HG03565 (cell line): ENCODE measurements at regions not wholly inside any gene's neighbourhood (a gene's known extent, or its start where the extent isn't known, plus 50 kb on each side); places are given as distances from the start of the nearest gene placed in this dataset.
A peak's percentile ranks its signal among the peaks of the same experiment; 100 is the strongest.
"Not testable (repeated sequence)": the region's sequence is repeated elsewhere in the genome, so short reads cannot be mapped to it uniquely, and the experiment has no call there.

Experiments
- ATAC-seq: cut with Tn5 transposase; IDR thresholded peaks from one replicate; pipeline ENCODE4 v1.9.1; 2021; ENCODE audit warnings: mild to moderate bottlenecking, moderate library complexity; ENCODE audit not compliant: unreplicated experiment

DNA sequence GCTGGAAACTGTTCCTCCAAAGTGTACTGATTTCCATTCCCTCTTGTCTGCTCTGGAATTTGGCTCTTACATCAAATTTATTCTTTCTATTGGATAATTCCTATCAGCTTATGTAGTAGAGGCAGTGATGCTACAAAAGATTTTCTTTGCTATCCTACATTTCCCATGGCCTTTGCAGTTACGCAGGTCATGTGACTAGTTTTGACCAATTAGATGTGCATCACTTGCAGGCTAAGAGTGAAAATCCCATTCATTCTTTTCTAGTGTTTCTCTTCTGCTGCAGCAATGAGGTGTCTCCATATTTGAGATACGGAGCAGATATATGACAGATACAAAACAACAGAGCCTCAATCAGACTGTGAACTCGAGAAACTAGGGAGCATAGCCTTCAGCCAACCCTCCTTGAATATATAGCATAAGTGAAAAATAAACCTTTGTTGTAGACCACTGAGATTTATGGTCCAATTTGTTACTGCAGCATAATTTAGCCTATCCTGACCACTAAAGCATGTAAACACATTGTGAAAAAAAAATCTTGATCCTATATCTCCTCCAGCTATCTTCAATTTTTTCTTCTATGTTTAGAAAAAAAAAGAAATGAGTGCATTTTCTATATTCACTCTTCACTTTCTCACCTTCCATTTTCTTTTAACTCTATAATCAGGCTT is 102.0 kb downstream of the HNMT start:
- ATAC-seq: no peak

DNA sequence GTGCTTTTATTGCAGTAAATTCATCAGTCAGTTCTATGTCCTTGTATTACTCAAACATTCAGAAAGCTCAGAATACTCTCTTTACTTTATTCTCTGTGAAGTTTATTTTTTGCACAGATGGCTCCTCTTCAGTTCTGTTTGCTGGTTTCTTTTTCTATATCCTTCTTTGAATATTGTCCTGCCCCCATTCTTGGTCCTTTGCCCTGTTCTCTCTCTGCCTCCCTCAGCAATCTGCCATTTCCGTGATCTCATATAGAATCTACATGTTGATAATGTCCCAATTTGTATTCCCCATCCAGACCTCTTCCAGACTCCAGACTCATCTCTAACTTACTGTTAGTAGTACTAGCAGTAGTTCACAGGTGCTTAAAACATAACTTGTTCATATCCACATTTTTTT is 102.6 kb downstream of the HNMT start:
- ATAC-seq: no peak

DNA sequence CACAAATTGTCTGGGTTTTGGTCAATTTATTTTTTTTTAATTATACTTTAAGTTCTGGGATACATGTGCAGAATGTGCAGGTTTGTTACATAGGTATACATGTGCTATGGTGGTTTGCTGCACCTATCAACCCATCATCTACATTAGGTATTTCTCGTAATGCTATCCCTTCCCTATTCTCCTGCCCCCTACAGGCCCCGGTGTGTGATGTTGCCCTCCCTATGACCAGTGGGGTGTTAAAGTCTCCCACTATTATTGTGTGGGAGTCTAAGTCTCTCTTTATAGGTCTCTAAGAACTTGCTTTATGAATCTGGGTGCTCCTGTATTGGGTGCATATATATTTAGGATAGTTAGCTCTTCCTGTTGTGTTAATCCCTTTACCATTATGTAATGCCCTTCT is 104.4 kb downstream of the HNMT start:
- not testable (repeated sequence) for ATAC-seq

DNA sequence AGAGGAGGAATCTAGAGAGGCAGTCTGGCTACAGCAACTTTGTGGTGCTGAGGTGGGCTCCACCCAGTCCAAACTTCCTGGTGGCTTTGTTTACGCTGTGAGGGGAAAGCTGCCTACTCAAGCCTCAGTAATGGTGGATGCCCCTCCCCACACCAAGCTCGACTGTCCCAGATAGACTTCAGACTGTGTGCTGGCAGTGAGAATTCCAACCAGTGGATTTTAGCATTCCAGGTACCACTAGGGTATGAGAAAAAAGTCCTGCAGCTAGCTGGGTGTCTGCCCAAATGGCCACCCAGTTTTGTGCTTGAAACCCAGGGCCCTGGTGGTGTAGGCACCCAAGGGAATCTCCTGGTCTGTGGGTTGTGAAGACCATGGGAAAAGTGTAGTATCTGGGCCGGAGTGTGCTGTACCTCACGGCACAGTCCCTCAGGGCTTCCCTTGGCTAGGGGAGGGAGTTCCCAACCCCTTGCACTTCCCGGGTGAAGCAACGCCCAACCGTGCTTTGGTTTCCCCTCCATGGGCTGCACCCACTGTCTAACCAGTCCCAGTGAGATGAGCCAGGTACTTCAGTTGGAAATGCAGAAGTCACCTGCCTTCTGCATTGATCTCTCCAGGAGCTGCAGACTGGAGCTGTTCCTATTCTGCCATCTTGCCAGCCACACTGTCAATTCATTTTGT is 106.9 kb downstream of the HNMT start:
- ATAC-seq: not testable (repeated sequence)

DNA sequence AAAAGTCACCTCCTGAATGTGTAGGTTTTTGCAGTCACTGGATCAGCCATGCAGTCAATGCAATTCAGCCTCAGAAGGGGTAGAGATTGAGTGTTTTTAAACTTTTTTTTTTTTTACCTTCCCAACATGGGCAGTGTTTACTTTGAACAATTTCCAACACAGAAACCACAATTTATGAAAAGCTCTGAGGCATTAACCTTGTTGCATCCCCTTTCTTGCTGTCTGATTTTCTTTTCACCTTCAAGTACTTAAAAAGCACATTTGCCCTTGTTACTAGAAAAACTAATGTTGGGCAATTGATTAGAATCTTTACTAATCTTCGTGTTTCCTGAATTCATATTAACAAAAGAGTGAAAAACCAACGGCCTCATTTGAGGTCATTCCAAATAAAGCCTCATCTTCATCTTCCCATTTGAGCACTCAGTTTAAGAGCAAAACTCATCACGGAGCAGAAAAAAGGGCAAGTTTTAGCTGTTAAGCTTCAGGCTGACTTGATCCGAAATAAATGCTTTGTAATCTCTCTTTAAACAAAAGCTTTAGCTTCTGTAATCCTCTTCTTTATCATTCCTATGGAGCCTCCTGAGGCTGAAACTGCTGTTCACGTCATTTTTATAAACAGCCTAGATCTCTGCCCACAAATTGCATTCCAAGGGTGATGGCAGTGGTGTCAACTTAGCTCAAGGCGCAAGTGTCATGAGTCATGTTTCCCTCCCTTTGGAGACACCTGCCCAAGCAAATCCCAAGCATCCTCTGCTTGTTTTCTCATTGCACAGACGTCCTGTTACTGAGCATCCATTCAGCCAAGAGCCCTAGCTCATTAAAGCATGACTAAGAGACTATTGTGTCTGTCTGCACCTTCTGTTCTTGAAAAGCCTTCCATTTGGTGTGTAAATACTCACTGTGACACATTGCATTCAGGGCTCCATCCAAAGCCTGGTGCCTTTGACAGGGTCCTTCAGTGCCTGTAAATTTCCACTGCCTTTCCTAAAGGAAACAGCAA is 107.7 kb downstream of the HNMT start:
- ATAC-seq: no peak

DNA sequence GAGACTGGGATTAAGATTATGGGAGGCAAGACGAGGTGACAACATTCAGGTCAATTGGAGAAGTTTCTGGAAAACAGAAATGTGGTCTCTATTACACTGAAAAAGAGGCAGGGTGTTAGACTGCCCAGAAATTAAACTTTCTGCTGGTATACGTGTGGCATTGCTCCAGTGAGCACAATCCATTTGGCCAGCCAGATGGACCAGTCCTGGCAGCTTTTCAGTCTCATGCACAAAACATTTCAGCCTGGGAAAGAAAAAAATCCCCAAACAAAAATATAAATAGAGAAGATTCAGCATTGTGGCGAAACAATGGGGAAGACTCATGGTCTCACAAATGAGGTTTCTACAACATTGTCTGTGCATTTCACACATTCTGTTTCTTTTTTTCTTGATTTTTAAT is 113.9 kb downstream of the HNMT start:
- no peak for ATAC-seq

DNA sequence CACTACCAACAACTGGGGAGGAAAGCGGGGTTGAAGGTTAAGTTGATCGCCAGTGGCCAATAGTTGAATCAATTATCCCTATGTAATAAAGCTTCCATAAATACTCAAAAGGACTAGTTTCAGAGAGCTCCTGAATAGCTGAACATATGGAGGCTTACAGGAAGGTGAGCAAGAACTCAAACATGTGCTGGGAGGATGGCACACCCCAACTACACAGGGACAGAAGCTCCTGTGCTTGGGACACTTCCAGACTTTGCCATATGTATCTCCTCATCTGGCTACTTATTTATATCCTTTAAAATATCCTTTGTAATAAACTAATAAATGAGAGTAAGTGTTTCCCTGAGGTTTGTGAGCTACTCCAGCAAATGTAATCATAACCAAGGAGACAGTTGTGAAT is 115.7 kb downstream of the HNMT start:
- no peak for ATAC-seq

DNA sequence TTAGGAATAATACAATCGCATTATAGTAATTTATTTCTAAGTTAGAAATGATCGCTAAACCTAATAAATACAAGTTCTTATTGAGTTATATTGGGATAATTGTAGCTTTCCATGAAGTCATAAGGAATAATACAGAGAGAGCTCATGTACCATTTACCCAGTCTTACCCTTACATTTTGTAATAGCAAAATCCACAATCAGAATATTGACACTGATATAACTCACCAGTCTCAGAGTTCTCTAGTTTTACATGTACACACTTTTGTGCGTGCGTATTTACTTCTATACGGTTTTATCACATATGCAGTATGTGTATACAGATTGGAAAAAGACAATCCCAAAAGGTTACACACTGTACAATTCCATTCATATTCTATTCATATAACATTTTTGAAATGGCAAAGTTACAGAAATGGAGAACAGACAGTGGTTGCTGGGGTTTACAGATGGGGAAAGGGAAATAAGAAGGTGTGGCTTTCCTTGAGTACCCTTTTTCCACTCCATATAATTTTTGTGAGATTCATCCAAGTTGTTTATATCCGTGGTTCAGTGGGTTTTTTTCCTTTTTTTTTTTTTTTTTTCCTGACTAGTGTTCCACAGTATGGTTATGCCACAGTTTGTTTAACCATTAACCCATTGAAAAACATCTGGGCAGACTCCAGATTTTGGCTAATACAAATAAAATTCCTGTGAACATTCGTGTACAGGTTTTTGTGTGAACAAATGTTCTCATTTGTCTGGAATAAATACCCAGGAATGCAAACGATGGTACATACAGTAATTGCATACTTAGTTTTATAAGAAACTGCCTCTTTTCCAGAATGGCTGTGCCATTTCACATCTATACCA is 117.2 kb downstream of the HNMT start:
- no peak for ATAC-seq

DNA sequence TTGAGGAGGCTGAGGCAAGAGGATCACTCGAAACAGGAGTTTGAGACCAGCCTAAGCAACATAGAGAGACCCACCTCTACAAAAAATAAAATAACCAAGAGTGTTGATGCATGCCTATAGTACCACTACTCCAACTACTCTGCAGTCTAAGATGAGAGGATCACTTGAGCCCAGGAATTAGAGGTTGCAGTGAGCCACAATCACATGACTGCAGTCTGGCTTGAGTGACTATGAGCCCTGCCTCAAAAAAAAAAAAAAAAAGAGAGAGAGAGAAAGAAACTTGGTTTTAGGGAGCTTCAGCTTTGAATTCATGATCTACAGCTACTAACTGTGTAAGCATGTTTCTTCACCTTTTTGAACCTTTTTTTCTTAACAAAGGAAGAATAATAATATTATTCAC is 119.9 kb downstream of the HNMT start:
- no peak for ATAC-seq

DNA sequence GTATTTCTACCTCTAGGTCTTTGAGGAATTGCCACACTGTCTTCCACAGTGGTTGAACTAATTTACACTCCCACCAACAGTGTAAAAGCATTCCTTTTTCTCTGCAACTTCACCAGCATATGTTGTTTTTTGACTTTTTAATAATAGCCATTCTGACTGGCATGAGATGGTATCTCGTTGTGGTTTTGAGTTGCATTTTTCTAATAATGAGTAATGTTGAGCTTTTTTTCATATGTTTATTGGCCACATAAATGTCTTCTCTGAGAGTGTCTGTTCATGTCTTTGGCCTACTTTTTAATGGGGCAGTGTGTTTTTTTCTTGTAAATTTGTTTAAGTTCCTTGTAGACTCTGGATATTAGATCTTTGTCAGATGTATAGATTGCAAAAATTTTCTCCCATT is 121.2 kb downstream of the HNMT start:
- ATAC-seq: not testable (repeated sequence)

DNA sequence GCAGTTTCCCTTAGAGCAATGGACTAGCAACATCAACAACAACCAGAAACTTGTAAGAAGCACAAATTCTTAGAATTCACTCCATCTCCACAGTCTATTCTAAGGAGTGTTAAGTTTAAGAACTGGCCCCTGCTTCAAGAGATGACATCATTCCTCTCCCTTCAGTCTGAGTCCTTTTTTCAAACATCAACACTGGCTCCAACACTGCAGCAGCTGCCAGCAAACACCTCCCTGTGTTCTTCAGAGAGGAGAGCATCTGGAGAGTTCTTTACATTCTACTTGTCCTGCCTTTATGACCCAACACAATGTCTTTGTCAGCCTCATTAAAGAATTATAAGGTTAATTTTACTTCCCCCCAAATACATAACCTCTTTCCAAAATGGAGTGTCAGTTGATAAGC is 122.3 kb downstream of the HNMT start:
- ATAC-seq: no peak

DNA sequence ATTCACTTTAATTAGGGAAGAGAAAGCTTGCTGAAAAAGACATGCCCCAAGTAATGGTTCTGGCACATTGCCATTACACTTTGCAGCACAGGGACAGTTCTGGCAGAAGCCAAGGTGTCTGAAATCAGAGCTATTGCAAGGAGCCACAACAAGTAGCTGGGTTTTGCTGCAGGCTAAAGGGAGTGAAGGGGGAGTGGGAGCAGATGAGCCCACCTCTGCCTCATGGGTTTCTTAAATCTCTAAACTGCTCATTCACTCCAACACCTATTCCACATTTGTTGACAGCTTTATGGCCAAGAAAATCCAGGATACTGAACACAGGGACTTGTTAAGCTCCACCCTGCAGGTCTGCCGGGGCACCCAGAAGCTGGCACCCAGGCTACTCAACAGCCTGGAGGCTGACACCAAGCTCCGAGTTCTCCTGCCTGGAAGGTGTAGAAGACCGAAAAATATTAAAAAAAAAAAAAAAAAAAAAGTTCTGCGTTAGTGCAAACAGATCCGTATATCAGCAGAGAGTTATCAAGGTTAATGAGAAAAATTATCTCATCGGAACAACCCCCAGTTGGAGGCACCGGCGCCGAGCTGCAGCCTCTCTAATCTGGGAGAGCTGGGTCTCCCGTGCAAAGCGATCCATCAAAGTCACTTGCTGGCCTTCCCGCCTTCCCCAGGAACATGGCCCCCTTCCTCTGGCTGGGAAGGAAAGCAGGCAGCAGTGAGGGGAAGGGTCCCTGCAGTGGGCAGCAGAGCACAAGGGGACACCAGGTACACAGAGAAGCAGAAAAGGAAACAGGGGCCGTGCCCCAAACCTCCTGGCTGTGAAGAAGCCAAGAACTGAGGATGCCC is 123.7 kb downstream of the HNMT start:
- no peak for ATAC-seq

DNA sequence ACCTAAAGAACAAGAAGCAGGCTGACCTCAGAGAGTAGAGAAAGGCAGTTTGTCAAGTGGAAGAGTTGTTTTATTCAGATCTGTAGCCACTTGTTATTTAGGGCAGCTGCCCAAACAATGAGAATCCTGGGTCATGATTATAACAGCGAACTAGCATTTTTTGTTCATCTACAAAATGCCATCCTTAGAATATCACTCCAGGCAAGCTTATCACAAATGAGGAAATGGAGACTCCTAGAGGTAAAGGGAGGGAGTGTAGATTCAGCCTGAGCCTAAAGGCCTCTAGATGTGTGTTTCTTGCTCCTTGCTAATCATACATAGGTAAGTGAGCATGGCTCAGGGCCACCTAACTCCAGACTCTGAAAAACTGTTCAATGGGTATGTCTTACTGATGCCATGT is 126.1 kb downstream of the HNMT start:
- peak; percentile 91 for ATAC-seq

DNA sequence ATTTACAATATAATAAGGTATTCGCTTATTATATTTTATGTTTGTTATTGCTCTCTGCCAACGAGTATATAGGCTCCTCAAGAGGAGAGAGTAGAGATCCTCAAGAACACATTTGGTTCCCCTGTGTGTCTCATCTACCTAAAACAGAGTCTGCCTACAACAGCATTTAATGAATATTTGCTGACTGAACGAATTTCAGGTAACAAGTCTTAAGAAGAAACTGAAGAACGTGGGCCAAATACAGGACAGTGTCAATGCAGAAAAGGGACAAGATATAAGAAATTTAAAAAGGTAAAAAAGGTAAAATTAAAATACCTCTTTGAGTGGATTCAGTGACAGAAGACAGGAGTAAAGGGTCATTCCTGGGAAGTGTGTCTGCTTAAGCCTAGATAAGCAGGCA is 129.2 kb downstream of the HNMT start:
- no peak for ATAC-seq

DNA sequence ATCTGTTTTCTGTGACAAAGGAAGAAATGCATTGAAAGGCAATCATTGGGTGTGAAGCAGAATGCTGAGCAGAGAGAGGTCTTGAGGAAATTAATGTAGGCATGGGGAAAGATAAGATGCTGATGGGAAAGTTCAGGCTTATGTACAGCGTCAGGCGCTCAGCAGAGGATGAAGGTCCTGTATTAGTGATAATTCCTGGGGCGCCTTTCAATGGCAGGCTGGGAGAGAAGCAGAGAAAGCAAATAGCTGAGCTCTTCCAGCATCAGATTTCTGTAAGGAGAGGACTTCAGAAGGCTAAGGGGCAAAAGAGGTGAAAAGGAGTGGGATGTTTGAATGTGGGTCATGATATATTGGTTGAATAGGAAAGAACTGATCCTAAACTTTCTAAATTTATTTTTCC is 129.8 kb downstream of the HNMT start:
- no peak for ATAC-seq

DNA sequence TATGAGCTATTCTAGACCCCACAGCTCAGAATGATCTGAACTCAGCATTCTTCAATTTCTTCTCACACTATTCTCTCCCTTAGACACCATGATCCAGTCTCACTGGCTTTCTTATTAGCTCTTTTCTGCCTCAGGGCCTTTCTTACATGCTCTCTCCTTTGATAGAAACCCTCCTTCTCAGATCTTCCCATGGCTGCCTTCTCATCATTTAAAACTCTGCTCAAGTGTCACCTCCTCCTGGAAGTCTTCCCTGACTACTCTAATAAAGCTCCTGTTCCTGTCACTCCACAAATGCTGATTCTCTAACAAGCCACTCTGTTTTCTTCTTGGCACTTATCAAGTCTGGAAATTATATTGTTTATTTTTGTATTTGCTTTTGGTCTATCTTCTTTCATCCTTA is 131.1 kb downstream of the HNMT start:
- no peak for ATAC-seq

DNA sequence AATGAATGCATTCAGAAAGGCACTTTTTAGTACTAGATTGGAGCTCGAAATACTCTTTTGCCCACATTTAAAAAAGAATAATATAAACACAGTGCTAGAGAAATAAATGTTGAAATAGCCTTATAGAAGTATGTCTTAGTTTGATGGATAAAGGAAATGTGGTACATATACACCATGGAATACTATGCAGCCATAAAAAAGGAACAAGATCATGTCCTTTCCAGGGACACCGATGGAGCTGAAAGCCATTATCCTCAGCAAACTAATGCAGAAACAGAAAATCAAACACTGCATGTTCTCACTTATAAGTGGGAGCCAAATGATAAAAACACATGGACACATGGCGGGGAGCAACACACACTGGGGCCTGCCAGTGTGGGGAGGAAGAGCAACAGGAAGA is 135.0 kb downstream of the HNMT start:
- ATAC-seq: not testable (repeated sequence)

DNA sequence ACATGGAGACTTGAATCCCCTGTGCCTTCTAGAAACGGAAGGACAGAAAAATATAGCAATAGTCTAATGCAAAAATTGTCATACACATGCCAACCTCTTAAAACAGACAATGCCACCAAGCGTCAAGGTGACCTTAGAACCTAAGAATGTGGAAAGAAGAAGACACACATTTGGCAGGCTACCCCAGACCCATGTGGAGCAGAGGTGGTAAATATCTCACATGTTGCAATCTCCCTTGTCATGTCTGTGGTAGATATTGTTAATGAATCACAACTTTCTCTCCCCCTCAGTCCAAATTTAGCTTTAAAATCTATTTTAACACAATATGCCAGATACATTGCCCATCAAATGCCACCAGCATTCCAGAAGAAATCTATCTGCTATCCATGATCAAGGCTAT is 137.4 kb downstream of the HNMT start:
- ATAC-seq: no peak

DNA sequence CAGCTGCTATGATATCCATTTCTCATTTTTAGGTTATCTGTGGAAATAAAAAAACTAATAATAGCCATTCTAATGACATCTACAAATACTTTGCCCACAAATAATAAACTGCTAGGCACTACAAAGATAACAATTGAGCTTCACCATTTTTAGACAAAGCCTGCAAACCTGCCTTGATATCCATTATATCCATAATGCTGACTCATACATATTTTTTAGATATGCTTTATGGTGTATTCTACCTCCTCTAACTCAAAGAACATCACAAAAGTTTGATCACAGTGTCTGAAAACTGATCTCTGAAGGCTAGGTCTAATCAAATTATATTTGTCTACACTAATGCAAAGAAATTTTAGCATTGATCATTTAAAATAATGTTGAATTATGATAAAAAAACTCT is 138.4 kb downstream of the HNMT start:
- no peak for ATAC-seq

DNA sequence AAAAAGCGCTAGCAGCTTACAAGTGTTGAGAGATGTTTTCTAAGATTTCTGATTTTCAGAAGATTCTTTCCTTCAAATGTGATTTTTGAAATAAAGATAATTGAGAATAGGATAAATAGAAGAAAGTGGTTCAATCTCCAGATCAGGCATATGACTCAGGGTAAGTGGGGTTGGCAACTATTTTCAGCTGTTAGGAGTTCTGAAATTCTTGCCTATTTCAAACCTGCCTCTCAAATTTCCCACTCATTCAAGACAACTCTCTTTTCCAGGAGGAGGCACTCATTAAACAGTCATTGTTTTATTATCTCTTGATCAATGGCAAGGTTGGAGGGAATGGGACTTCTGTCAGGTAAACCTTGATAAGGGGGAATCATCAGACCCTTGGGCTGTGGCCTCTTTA is 138.9 kb downstream of the HNMT start:
- no peak for ATAC-seq
